ENCODE measurements at regions not wholly inside any gene's neighbourhood (a gene's known extent, or its start where the extent isn't known, plus 50 kb on each side); places are given as distances from the start of the nearest gene placed in this dataset.
A peak's percentile ranks its signal among the peaks of the same experiment; 100 is the strongest.

- ChIA-PET CTCF (no interaction called here), POLR2A (no interaction called here)
- ATAC-seq (no peak), DNase-seq (ENCODE audit: low read depth, low spot score) (no peak)
- no peaks in the 10 kb centered on the region for H3K9me3 ChIP-seq (ENCODE audit: control insufficient read depth, insufficient read depth, low read depth, low read length)
- no peak overlapping the region for H3K27ac ChIP-seq (ENCODE audit: low read length)
- no peaks in the 10 kb centered on the region for H3K36me3 ChIP-seq (ENCODE audit: control insufficient read depth, insufficient read depth, low read length)
- no TSS peak for BruUV-seq (replicated peaks)
- H3K27me3 ChIP-seq (ENCODE audit: control insufficient read depth, insufficient read depth, low read length): no peaks in the 10 kb centered on the region
- TF ChIP-seq REST (IDR thresholded peaks at IDR 0.05; ENCODE audit: insufficient read depth in 1 of 2, low read depth in 2 of 2, low read length in 1 of 2) (no peak), CTCF (IDR thresholded peaks at IDR 0.05) (no peak), TCF7L2 (IDR thresholded peaks at IDR 0.05; ENCODE audit: low read depth, low read length) (no peak), SIN3A (IDR thresholded peaks at IDR 0.05; ENCODE audit: borderline replicate concordance, insufficient read depth, low read depth, low read length) (no peak), POLR2AphosphoS5 (IDR thresholded peaks at IDR 0.05; ENCODE audit: low read depth, low read length) (no peak)
- intact Hi-C loops (cut with micrococcal nuclease; ENCODE audit: unreplicated experiment) (no loop called here), in situ Hi-C loops (cut with HindIII; ENCODE audit: low pct_unique_long_range_greater_than_20kb, low sequenced_read_pairs) (no loop called here)
- H3K4me1 ChIP-seq (ENCODE audit: control insufficient read depth, insufficient read depth, low read length): no peaks in the 10 kb centered on the region
- no peak overlapping the region for H3K4me3 ChIP-seq (ENCODE audit: low read depth in 2 of 2, low read length in 2 of 2)
Observed at GRCh38 chr7:112649560-112649959, 140.6 kb downstream of the TMEM168 start.

GRCh38 chr7:112654322-112655216 lies 135.6 kb downstream of the TMEM168 start:
- ChIA-PET CTCF (no interaction called here), POLR2A (no interaction called here)
- no peak for TF ChIP-seq SIN3A (IDR thresholded peaks at IDR 0.05; ENCODE audit: borderline replicate concordance, insufficient read depth, low read depth, low read length)
- Histone ChIP-seq H3K36me3 (ENCODE audit: control insufficient read depth, insufficient read depth, low read length) (no peaks in the 10 kb centered on the region), H3K27ac (ENCODE audit: low read length) (no peak overlapping the region), H3K9me3 (ENCODE audit: control insufficient read depth, insufficient read depth, low read depth, low read length) (no peaks in the 10 kb centered on the region), H3K4me3 (ENCODE audit: low read depth in 2 of 2, low read length in 2 of 2) (no peak overlapping the region), H3K4me1 (ENCODE audit: control insufficient read depth, insufficient read depth, low read length) (no peaks in the 10 kb centered on the region), H3K27me3 (ENCODE audit: control insufficient read depth, insufficient read depth, low read length) (no peaks in the 10 kb centered on the region)
- intact Hi-C loops (cut with micrococcal nuclease; ENCODE audit: unreplicated experiment) (no loop called here), in situ Hi-C loops (cut with HindIII; ENCODE audit: low pct_unique_long_range_greater_than_20kb, low sequenced_read_pairs) (no loop called here)
- DNase-seq (ENCODE audit: low read depth, low spot score) (no peak), ATAC-seq (no peak)
- no TSS peak for BruUV-seq (replicated peaks)

GRCh38 chr7:112665709-112666108 lies 124.5 kb downstream of the TMEM168 start:
- Histone ChIP-seq H3K4me1 (ENCODE audit: control insufficient read depth, insufficient read depth, low read length) (no peaks in the 10 kb centered on the region), H3K9me3 (ENCODE audit: control insufficient read depth, insufficient read depth, low read depth, low read length) (no peaks in the 10 kb centered on the region), H3K36me3 (ENCODE audit: control insufficient read depth, insufficient read depth, low read length) (no peaks in the 10 kb centered on the region), H3K4me3 (ENCODE audit: low read depth in 2 of 2, low read length in 2 of 2) (no peak overlapping the region), H3K27ac (ENCODE audit: low read length) (no peak overlapping the region), H3K27me3 (ENCODE audit: control insufficient read depth, insufficient read depth, low read length) (no peaks in the 10 kb centered on the region)
- ATAC-seq (no peak), DNase-seq (ENCODE audit: low read depth, low spot score) (no peak)
- intact Hi-C loops (cut with micrococcal nuclease; ENCODE audit: unreplicated experiment): no loop called here
- ChIA-PET CTCF (no interaction called here), POLR2A (no interaction called here)
- BruUV-seq (replicated peaks): no TSS peak
- TF ChIP-seq CTCF (IDR thresholded peaks at IDR 0.05): 0 out of 2 replicates have a peak, but pooled peaks have one; percentile 9
- TF ChIP-seq POLR2AphosphoS5 (IDR thresholded peaks at IDR 0.05; ENCODE audit: low read depth, low read length): no peak
- in situ Hi-C loops (cut with HindIII; ENCODE audit: low pct_unique_long_range_greater_than_20kb, low sequenced_read_pairs): no loop called here

All from Panc1 (cell line).